NB4 (cell line): ENCODE measurements at regions not wholly inside any gene's neighbourhood (a gene's known extent, or its start where the extent isn't known, plus 50 kb on each side); places are given as distances from the start of the nearest gene placed in this dataset.

Experiments
- DNase-seq: peaks from one replicate; pipeline ENCODE4 v3.0.0; 2010; ENCODE audit warnings: low read depth
- H3K4me3 ChIP-seq: one replicate; pipeline ENCODE4 v1.5.1; 2011; ENCODE audit warnings: mild to moderate bottlenecking, low read depth, low read length, moderate library complexity
- MYC ChIP-seq: IDR thresholded peaks from 2 replicates; pipeline ENCODE4 v1.6.1; 2011; ENCODE audit warnings: low read depth, low read length
- POLR2A ChIP-seq: IDR thresholded peaks from 2 replicates; pipeline ENCODE4 v1.6.1; 2011; ENCODE audit warnings: mild to moderate bottlenecking; ENCODE audit not compliant: insufficient read length; ENCODE audit errors: extremely low read depth
- TF ChIP-seq, protein P1 (sequence below): IDR thresholded peaks from one replicate; pipeline ENCODE4 v1.5.1; 2012; ENCODE audit warnings: low read depth, low read length
- TF ChIP-seq, protein P2 (sequence below): IDR thresholded peaks from 2 replicates; pipeline ENCODE4 v1.6.1; 2011; ENCODE audit warnings: low read depth, low read length

DNA sequence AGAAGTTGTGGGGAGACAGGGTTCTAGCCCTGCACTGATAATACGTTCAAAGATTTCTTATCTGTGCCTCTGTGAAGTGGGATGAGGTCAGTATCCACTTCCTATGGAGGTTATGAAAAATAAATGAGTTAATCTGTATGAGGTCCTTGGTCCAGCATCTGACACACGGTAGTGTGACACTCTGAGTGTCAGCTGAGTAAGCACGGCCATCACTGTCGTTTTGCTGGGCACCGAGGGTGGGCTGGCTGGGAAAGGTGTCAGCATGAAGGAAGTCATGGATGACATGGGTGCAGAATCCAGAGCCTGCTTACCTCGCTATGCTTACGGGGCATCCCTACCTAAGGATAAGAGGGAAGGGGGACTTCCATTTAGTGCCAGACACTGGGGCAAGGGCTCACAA is 150.3 kb downstream of the INHBB start:
- TF ChIP-seq POLR2A (no peak), MYC (no peak)
- TF ChIP-seq, protein P1, sequence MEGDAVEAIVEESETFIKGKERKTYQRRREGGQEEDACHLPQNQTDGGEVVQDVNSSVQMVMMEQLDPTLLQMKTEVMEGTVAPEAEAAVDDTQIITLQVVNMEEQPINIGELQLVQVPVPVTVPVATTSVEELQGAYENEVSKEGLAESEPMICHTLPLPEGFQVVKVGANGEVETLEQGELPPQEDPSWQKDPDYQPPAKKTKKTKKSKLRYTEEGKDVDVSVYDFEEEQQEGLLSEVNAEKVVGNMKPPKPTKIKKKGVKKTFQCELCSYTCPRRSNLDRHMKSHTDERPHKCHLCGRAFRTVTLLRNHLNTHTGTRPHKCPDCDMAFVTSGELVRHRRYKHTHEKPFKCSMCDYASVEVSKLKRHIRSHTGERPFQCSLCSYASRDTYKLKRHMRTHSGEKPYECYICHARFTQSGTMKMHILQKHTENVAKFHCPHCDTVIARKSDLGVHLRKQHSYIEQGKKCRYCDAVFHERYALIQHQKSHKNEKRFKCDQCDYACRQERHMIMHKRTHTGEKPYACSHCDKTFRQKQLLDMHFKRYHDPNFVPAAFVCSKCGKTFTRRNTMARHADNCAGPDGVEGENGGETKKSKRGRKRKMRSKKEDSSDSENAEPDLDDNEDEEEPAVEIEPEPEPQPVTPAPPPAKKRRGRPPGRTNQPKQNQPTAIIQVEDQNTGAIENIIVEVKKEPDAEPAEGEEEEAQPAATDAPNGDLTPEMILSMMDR: no peak
- TF ChIP-seq, protein P2, sequence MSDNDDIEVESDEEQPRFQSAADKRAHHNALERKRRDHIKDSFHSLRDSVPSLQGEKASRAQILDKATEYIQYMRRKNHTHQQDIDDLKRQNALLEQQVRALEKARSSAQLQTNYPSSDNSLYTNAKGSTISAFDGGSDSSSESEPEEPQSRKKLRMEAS: no peak
- H3K4me3 ChIP-seq: no peak overlapping the region
- DNase-seq: no peak

DNA sequence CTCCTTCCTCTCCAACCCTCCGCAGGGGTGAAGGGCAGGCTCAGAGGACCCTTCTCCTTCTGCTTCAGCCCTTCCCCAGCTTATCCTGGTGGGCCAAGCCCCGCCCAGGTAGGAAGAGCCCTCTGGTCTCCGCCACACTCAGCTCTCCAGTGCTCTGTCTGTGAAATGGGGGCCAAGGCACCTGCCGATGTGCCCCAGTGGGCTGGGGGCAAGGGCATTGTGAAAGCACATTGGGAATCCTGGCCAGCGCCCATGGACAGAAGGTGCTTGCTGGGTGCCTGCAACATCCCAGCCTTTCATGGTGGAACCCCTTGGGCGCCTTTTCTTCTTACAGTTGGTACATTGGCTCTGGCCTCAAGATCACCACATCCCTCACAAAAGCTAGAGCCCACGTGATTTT is 150.8 kb downstream of the INHBB start:
- TF ChIP-seq MYC: no peak
- TF ChIP-seq, protein P2: no peak
- no peak for TF ChIP-seq POLR2A
- TF ChIP-seq, protein P1: no peak
- DNase-seq: no peak
- no peak overlapping the region for H3K4me3 ChIP-seq

- no peak overlapping the region for H3K4me3 ChIP-seq
- DNase-seq: no peak
- TF ChIP-seq, protein P1: no peak
- no peak for TF ChIP-seq POLR2A
- TF ChIP-seq, protein P2: no peak
Measured at GRCh38 chr2:120497261-120497977, 151.5 kb downstream of the INHBB start.

GRCh38 chr2:120498121-120498520 is 152.2 kb downstream of the INHBB start:
- TF ChIP-seq, protein P2: no peak
- TF ChIP-seq, protein P1: no peak
- no peak for TF ChIP-seq MYC
- peak; percentile 40 for DNase-seq

GRCh38 chr2:120498576-120499394 is 152.8 kb downstream of the INHBB start:
- no peak overlapping the region for H3K4me3 ChIP-seq
- TF ChIP-seq POLR2A (no peak), MYC (no peak)
- TF ChIP-seq, protein P1: no peak
- TF ChIP-seq, protein P2: no peak
- DNase-seq: no peak

More at GRCh38 chr2:120498121-120498520, 152.2 kb downstream of the INHBB start:
- no peak overlapping the region for H3K4me3 ChIP-seq
